ENCODE measurements at regions not wholly inside any gene's neighbourhood (a gene's known extent, or its start where the extent isn't known, plus 50 kb on each side); places are given as distances from the start of the nearest gene placed in this dataset.

- Mint-ChIP-seq H3K36me3 (ENCODE audit: low read depth) (no peaks in the 10 kb centered on the region), H3K4me1 (ENCODE audit: low read depth) (no peaks in the 10 kb centered on the region), H3K9me3 (no peaks in the 10 kb centered on the region), H3K27me3 (peaks cover 8% of the 10 kb centered on the region), H3K4me3 (no peak overlapping the region), H3K27ac (no peak overlapping the region)
- intact Hi-C loops (cut with micrococcal nuclease), result loop anchor here (5.0 kb wide), 1 partner anchor 97 kb away; the partner anchor contains the start of gene HSPA2
Measured at GRCh38 chr14:64639340-64639821, 64.8 kb upstream of the PLEKHG3 start.

- Mint-ChIP-seq H3K27me3 (peaks cover 10% of the 10 kb centered on the region), H3K36me3 (ENCODE audit: low read depth) (no peaks in the 10 kb centered on the region)
- intact Hi-C loops (cut with micrococcal nuclease), result no loop called here
Measured at GRCh38 chr14:64640839-64641238, 63.4 kb upstream of the PLEKHG3 start.

GRCh38 chr14:64641760-64642159, 62.5 kb upstream of the PLEKHG3 start:
- Mint-ChIP-seq H3K4me3 (no peak overlapping the region), H3K9me3 (no peaks in the 10 kb centered on the region), H3K27ac (no peak overlapping the region), H3K36me3 (ENCODE audit: low read depth) (no peaks in the 10 kb centered on the region), H3K4me1 (ENCODE audit: low read depth) (no peaks in the 10 kb centered on the region), H3K27me3 (peaks cover 9% of the 10 kb centered on the region)
- intact Hi-C loops (cut with micrococcal nuclease), result no loop called here

More at GRCh38 chr14:64640839-64641238, 63.4 kb upstream of the PLEKHG3 start:
- H3K4me1 Mint-ChIP-seq (ENCODE audit: low read depth), result no peaks in the 10 kb centered on the region
- no peaks in the 10 kb centered on the region for H3K9me3 Mint-ChIP-seq
- H3K4me3 Mint-ChIP-seq, result no peak overlapping the region
- H3K27ac Mint-ChIP-seq, result no peak overlapping the region

GRCh38 chr14:64643709-64644108, 60.5 kb upstream of the PLEKHG3 start:
- H3K4me3 Mint-ChIP-seq, result no peak overlapping the region
- no peak overlapping the region for H3K27ac Mint-ChIP-seq
- H3K9me3 Mint-ChIP-seq, result no peaks in the 10 kb centered on the region
- H3K4me1 Mint-ChIP-seq (ENCODE audit: low read depth), result peaks cover 4% of the 10 kb centered on the region
- peaks cover 8% of the 10 kb centered on the region for H3K27me3 Mint-ChIP-seq
- no peaks in the 10 kb centered on the region for H3K36me3 Mint-ChIP-seq (ENCODE audit: low read depth)
- intact Hi-C loops (cut with micrococcal nuclease), result no loop called here

- H3K27ac Mint-ChIP-seq, result no peak overlapping the region
Measured at GRCh38 chr14:64644629-64645028, 59.6 kb upstream of the PLEKHG3 start.

GRCh38 chr14:64645220-64645892, 58.9 kb upstream of the PLEKHG3 start:
- Mint-ChIP-seq H3K27me3 (peaks cover 17% of the 10 kb centered on the region), H3K4me1 (ENCODE audit: low read depth) (peaks cover 5% of the 10 kb centered on the region)
- intact Hi-C loops (cut with micrococcal nuclease), result no loop called here

More at GRCh38 chr14:64644629-64645028, 59.6 kb upstream of the PLEKHG3 start:
- Mint-ChIP-seq H3K9me3 (no peaks in the 10 kb centered on the region), H3K36me3 (ENCODE audit: low read depth) (no peaks in the 10 kb centered on the region), H3K27me3 (peaks cover 12% of the 10 kb centered on the region), H3K4me3 (no peak overlapping the region), H3K4me1 (ENCODE audit: low read depth) (peaks cover 5% of the 10 kb centered on the region)
- intact Hi-C loops (cut with micrococcal nuclease), result no loop called here

GRCh38 chr14:64646103-64646502, 58.1 kb upstream of the PLEKHG3 start:
- H3K4me1 Mint-ChIP-seq (ENCODE audit: low read depth), result peaks cover 5% of the 10 kb centered on the region
- H3K36me3 Mint-ChIP-seq (ENCODE audit: low read depth), result no peaks in the 10 kb centered on the region
- H3K4me3 Mint-ChIP-seq, result no peak overlapping the region
- intact Hi-C loops (cut with micrococcal nuclease), result no loop called here
- no peak overlapping the region for H3K27ac Mint-ChIP-seq
- H3K9me3 Mint-ChIP-seq, result no peaks in the 10 kb centered on the region
- H3K27me3 Mint-ChIP-seq, result peaks cover 17% of the 10 kb centered on the region

More at GRCh38 chr14:64645220-64645892, 58.9 kb upstream of the PLEKHG3 start:
- H3K27ac Mint-ChIP-seq, result no peak overlapping the region
- no peaks in the 10 kb centered on the region for H3K9me3 Mint-ChIP-seq
- no peaks in the 10 kb centered on the region for H3K36me3 Mint-ChIP-seq (ENCODE audit: low read depth)
- no peak overlapping the region for H3K4me3 Mint-ChIP-seq

- H3K36me3 Mint-ChIP-seq (ENCODE audit: low read depth), result no peaks in the 10 kb centered on the region
- H3K4me3 Mint-ChIP-seq, result no peak overlapping the region
- peaks cover 14% of the 10 kb centered on the region for H3K27me3 Mint-ChIP-seq
- no peak overlapping the region for H3K27ac Mint-ChIP-seq
- peaks cover 29% of the 10 kb centered on the region for H3K4me1 Mint-ChIP-seq (ENCODE audit: low read depth)
- peaks cover 12% of the 10 kb centered on the region for H3K9me3 Mint-ChIP-seq
- intact Hi-C loops (cut with micrococcal nuclease), result no loop called here
Measured at GRCh38 chr14:64649383-64649998, 54.7 kb upstream of the PLEKHG3 start.

GRCh38 chr14:64653900-64654245, 50.4 kb upstream of the PLEKHG3 start:
- intact Hi-C loops (cut with micrococcal nuclease), result no loop called here
- H3K27ac Mint-ChIP-seq, result peak overlapping the region; percentile 76
- peaks cover 15% of the 10 kb centered on the region for H3K27me3 Mint-ChIP-seq
- peaks cover 36% of the 10 kb centered on the region for H3K4me1 Mint-ChIP-seq (ENCODE audit: low read depth)
- no peak overlapping the region for H3K4me3 Mint-ChIP-seq
- H3K36me3 Mint-ChIP-seq (ENCODE audit: low read depth), result no peaks in the 10 kb centered on the region
- peaks cover 12% of the 10 kb centered on the region for H3K9me3 Mint-ChIP-seq

- Mint-ChIP-seq H3K9me3 (peaks cover 12% of the 10 kb centered on the region), H3K36me3 (ENCODE audit: low read depth) (no peaks in the 10 kb centered on the region), H3K4me1 (ENCODE audit: low read depth) (peaks cover 41% of the 10 kb centered on the region), H3K4me3 (no peak overlapping the region), H3K27ac (peak overlapping the region; percentile 76), H3K27me3 (peaks cover 19% of the 10 kb centered on the region)
- intact Hi-C loops (cut with micrococcal nuclease), result no loop called here
Measured at GRCh38 chr14:64654246-64654900, 49.9 kb upstream of the PLEKHG3 start.
